ENCODE measurements at regions not wholly inside any gene's neighbourhood (a gene's known extent, or its start where the extent isn't known, plus 50 kb on each side); places are given as distances from the start of the nearest gene placed in this dataset.

DNA sequence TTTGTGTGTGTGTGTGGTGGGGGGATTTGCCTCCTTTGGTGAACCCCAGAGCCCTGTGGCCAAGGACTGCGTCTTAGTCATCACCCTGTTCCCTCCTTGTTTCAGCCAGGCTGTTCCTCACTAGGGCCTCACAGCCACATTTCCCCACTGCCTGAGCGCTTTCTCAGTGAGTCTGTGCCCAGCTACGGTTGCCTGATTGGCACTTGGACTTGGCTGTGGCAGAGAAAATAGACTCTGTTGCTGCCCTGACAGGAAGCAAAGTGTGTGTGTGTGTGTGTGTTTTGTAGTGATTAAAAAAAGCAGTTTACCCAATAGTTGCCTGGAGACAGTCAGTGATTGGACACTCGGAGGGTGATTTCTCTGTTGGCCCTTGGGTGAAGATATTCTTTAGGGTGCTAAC is 113.0 kb downstream of the UCHL1 start:
- H3K9me3 ChIP-seq (ENCODE audit: control insufficient read depth, low read length): no peaks in the 10 kb centered on the region
- H3K27ac ChIP-seq (ENCODE audit: low read depth, low read length, severe bottlenecking): no peak overlapping the region
- 80 to 81% methylated on average over 1 to 3 of the region's 4 CpGs for WGBS, 2 experiments (ENCODE audit: insufficient coverage in 2 of 2)
- H3K36me3 ChIP-seq (ENCODE audit: control insufficient read depth, insufficient read depth, low read length): no peaks in the 10 kb centered on the region
- H3K4me1 ChIP-seq (ENCODE audit: control insufficient read depth, insufficient read depth, low read length, poor library complexity, severe bottlenecking): no peaks in the 10 kb centered on the region
- H3K4me3 ChIP-seq (ENCODE audit: extremely low read depth, insufficient read depth, low read length, poor library complexity, severe bottlenecking): no peak overlapping the region

- Histone ChIP-seq H3K4me1 (ENCODE audit: control insufficient read depth, insufficient read depth, low read length, poor library complexity, severe bottlenecking) (no peaks in the 10 kb centered on the region), H3K27ac (ENCODE audit: low read depth, low read length, severe bottlenecking) (no peak overlapping the region), H3K36me3 (ENCODE audit: control insufficient read depth, insufficient read depth, low read length) (no peaks in the 10 kb centered on the region), H3K4me3 (ENCODE audit: extremely low read depth, insufficient read depth, low read length, poor library complexity, severe bottlenecking) (no peak overlapping the region), H3K9me3 (ENCODE audit: control insufficient read depth, low read length) (no peaks in the 10 kb centered on the region)
- WGBS, 2 experiments (ENCODE audit: insufficient coverage in 2 of 2): 93% methylated on average over 3 of the region's 3 CpGs; no CpG with 5 or more reads in 1 of the 2 experiments
These were observed 116.5 kb downstream of the UCHL1 start for GRCh38 chr4:41373221-41373620.

- 58 to 71% methylated on average over 2 to 3 of the region's 3 CpGs for WGBS, 2 experiments (ENCODE audit: insufficient coverage in 2 of 2)
- no peak overlapping the region for H3K27ac ChIP-seq (ENCODE audit: low read depth, low read length, severe bottlenecking)
These were observed 117.8 kb downstream of the UCHL1 start for GRCh38 chr4:41374490-41374889.

GRCh38 chr4:41375561-41375960 is 118.8 kb downstream of the UCHL1 start:
- no peak overlapping the region for H3K27ac ChIP-seq (ENCODE audit: low read depth, low read length, severe bottlenecking)
- no peaks in the 10 kb centered on the region for H3K4me1 ChIP-seq (ENCODE audit: control insufficient read depth, insufficient read depth, low read length, poor library complexity, severe bottlenecking)
- WGBS, 2 experiments (ENCODE audit: insufficient coverage in 2 of 2): 88 to 94% methylated on average over 7 of the region's 7 CpGs
- no peak overlapping the region for H3K4me3 ChIP-seq (ENCODE audit: extremely low read depth, insufficient read depth, low read length, poor library complexity, severe bottlenecking)
- H3K9me3 ChIP-seq (ENCODE audit: control insufficient read depth, low read length): peaks cover 9% of the 10 kb centered on the region
- H3K36me3 ChIP-seq (ENCODE audit: control insufficient read depth, insufficient read depth, low read length): no peaks in the 10 kb centered on the region

More at GRCh38 chr4:41374490-41374889, 117.8 kb downstream of the UCHL1 start:
- Histone ChIP-seq H3K9me3 (ENCODE audit: control insufficient read depth, low read length) (peaks cover 9% of the 10 kb centered on the region), H3K4me3 (ENCODE audit: extremely low read depth, insufficient read depth, low read length, poor library complexity, severe bottlenecking) (no peak overlapping the region), H3K4me1 (ENCODE audit: control insufficient read depth, insufficient read depth, low read length, poor library complexity, severe bottlenecking) (no peaks in the 10 kb centered on the region), H3K36me3 (ENCODE audit: control insufficient read depth, insufficient read depth, low read length) (no peaks in the 10 kb centered on the region)

- Histone ChIP-seq H3K4me1 (ENCODE audit: control insufficient read depth, insufficient read depth, low read length, poor library complexity, severe bottlenecking) (no peaks in the 10 kb centered on the region), H3K36me3 (ENCODE audit: control insufficient read depth, insufficient read depth, low read length) (no peaks in the 10 kb centered on the region), H3K27ac (ENCODE audit: low read depth, low read length, severe bottlenecking) (no peak overlapping the region), H3K4me3 (ENCODE audit: extremely low read depth, insufficient read depth, low read length, poor library complexity, severe bottlenecking) (no peak overlapping the region), H3K9me3 (ENCODE audit: control insufficient read depth, low read length) (peaks cover 9% of the 10 kb centered on the region)
- WGBS, 2 experiments (ENCODE audit: insufficient coverage in 2 of 2): 89 to 100% methylated on average over 1 of the region's 3 CpGs
These were observed 120.5 kb downstream of the UCHL1 start for GRCh38 chr4:41377196-41377595.

GRCh38 chr4:41379230-41379629 is 122.5 kb downstream of the UCHL1 start:
- Histone ChIP-seq H3K27ac (ENCODE audit: low read depth, low read length, severe bottlenecking) (no peak overlapping the region), H3K4me1 (ENCODE audit: control insufficient read depth, insufficient read depth, low read length, poor library complexity, severe bottlenecking) (no peaks in the 10 kb centered on the region), H3K9me3 (ENCODE audit: control insufficient read depth, low read length) (peaks cover 9% of the 10 kb centered on the region), H3K4me3 (ENCODE audit: extremely low read depth, insufficient read depth, low read length, poor library complexity, severe bottlenecking) (no peak overlapping the region), H3K36me3 (ENCODE audit: control insufficient read depth, insufficient read depth, low read length) (no peaks in the 10 kb centered on the region)
- WGBS, 2 experiments (ENCODE audit: insufficient coverage in 2 of 2): no CpG with 5 or more reads among the region's 1 CpG

DNA sequence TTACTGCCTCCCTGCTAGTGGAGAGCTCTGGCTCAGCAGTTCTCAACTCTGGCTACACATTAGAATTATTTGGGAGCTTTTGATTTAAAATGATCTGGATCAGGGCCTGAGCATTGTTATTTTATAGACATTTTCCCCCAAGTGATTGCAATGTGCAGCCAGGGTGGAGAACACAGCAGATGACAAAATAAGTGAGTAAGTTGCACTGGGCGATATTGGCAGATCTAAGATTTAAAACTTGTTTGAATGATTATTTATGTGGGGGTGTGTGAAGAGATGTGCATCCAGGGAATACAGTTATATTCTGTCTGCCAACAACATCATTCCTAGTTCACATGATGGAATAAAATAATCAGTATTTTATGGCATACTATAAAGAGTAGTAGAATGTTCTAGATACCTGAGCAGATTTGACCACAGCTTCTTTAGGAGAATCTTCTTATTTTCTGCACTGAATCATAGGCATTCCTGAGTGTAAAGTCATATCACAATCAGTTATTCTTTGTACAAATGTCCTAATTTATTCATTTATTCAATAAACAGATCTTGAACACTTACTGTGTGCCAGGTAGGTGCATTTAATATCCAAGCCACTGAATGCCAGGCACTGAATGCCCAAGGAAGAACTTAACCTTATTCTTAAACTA is 123.9 kb downstream of the UCHL1 start:
- H3K4me3 ChIP-seq (ENCODE audit: extremely low read depth, insufficient read depth, low read length, poor library complexity, severe bottlenecking): no peak overlapping the region
- no CpG with 5 or more reads among the region's 1 CpG for WGBS, 2 experiments (ENCODE audit: insufficient coverage in 2 of 2)
- H3K4me1 ChIP-seq (ENCODE audit: control insufficient read depth, insufficient read depth, low read length, poor library complexity, severe bottlenecking): no peaks in the 10 kb centered on the region
- H3K36me3 ChIP-seq (ENCODE audit: control insufficient read depth, insufficient read depth, low read length): no peaks in the 10 kb centered on the region
- H3K27ac ChIP-seq (ENCODE audit: low read depth, low read length, severe bottlenecking): no peak overlapping the region
- peaks cover 9% of the 10 kb centered on the region for H3K9me3 ChIP-seq (ENCODE audit: control insufficient read depth, low read length)

DNA sequence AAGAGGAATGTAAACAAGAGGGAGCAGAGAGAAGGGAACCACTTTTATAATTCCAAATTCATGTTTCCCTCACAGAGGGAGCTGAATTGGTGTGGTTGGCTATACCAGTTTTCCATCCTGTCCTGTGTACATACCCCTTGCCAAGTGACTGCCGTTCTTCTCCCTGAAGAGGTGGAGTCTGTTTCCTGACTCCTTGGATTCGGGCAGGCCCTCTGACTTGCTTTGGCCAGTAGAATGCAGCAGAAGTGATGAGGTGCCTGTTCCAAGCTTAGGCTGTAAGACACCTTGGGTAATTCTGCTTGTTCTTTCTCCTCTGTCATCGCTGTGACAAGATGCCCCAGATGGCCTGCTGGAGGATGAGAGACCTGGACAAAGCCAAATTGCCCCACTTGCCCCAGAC is 124.7 kb downstream of the UCHL1 start:
- no peaks in the 10 kb centered on the region for H3K36me3 ChIP-seq (ENCODE audit: control insufficient read depth, insufficient read depth, low read length)
- H3K27ac ChIP-seq (ENCODE audit: low read depth, low read length, severe bottlenecking): no peak overlapping the region
- no peaks in the 10 kb centered on the region for H3K4me1 ChIP-seq (ENCODE audit: control insufficient read depth, insufficient read depth, low read length, poor library complexity, severe bottlenecking)
- H3K9me3 ChIP-seq (ENCODE audit: control insufficient read depth, low read length): peaks cover 9% of the 10 kb centered on the region
- WGBS, 2 experiments (ENCODE audit: insufficient coverage in 2 of 2): 83 to 95% methylated on average over 1 to 3 of the region's 3 CpGs
- no peak overlapping the region for H3K4me3 ChIP-seq (ENCODE audit: extremely low read depth, insufficient read depth, low read length, poor library complexity, severe bottlenecking)

- Histone ChIP-seq H3K4me3 (ENCODE audit: extremely low read depth, insufficient read depth, low read length, poor library complexity, severe bottlenecking) (no peak overlapping the region), H3K9me3 (ENCODE audit: control insufficient read depth, low read length) (no peaks in the 10 kb centered on the region), H3K4me1 (ENCODE audit: control insufficient read depth, insufficient read depth, low read length, poor library complexity, severe bottlenecking) (peaks cover 3% of the 10 kb centered on the region), H3K27ac (ENCODE audit: low read depth, low read length, severe bottlenecking) (peak overlapping the region; percentile 41), H3K36me3 (ENCODE audit: control insufficient read depth, insufficient read depth, low read length) (no peaks in the 10 kb centered on the region)
- whole genome bisulfite sequencing, 2 experiments (ENCODE audit: insufficient coverage in 2 of 2): 100% methylated on average over 1 of the region's 1 CpG
These were observed 128.3 kb downstream of the UCHL1 start for GRCh38 chr4:41384992-41385391.

DNA sequence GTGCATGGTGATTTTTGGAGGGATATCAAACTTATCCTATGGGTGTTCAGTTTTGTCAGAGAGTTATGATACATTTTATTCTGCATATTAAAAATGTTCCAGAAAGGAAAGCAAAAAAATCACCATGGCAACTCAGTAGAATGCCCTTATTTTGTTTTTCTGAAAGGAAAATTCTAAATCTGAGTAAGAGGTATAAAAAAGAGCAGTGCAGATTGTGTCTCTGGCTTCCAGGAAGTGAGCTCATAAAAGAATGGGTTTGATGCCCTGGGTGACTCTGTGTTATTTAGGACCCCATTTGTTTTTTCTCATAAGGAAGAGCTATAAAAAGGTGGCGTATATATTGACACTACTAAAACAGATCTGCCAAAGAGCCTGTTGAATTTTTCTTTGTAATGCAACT is 128.8 kb downstream of the UCHL1 start:
- Histone ChIP-seq H3K9me3 (ENCODE audit: control insufficient read depth, low read length) (no peaks in the 10 kb centered on the region), H3K4me1 (ENCODE audit: control insufficient read depth, insufficient read depth, low read length, poor library complexity, severe bottlenecking) (peaks cover 3% of the 10 kb centered on the region), H3K27ac (ENCODE audit: low read depth, low read length, severe bottlenecking) (peak overlapping the region; percentile 1), H3K36me3 (ENCODE audit: control insufficient read depth, insufficient read depth, low read length) (no peaks in the 10 kb centered on the region), H3K4me3 (ENCODE audit: extremely low read depth, insufficient read depth, low read length, poor library complexity, severe bottlenecking) (no peak overlapping the region)
- WGBS, 2 experiments (ENCODE audit: insufficient coverage in 2 of 2): 50 to 100% methylated on average over 1 of the region's 1 CpG

- Histone ChIP-seq H3K4me3 (ENCODE audit: extremely low read depth, insufficient read depth, low read length, poor library complexity, severe bottlenecking) (no peak overlapping the region), H3K9me3 (ENCODE audit: control insufficient read depth, low read length) (no peaks in the 10 kb centered on the region), H3K36me3 (ENCODE audit: control insufficient read depth, insufficient read depth, low read length) (no peaks in the 10 kb centered on the region), H3K4me1 (ENCODE audit: control insufficient read depth, insufficient read depth, low read length, poor library complexity, severe bottlenecking) (peaks cover 3% of the 10 kb centered on the region), H3K27ac (ENCODE audit: low read depth, low read length, severe bottlenecking) (no peak overlapping the region)
- 83% methylated on average over 1 of the region's 2 CpGs; no CpG with 5 or more reads in 1 of the 2 experiments for WGBS, 2 experiments (ENCODE audit: insufficient coverage in 2 of 2)
These were observed 131.4 kb downstream of the UCHL1 start for GRCh38 chr4:41388080-41388479.
